NCI-H510A (cell line): ENCODE measurements at regions not wholly inside any gene's neighbourhood (a gene's known extent, or its start where the extent isn't known, plus 50 kb on each side); places are given as distances from the start of the nearest gene placed in this dataset.

Source experiments
- DNase-seq: peaks from one replicate; lab custom pipeline; 2025; lab: John Stamatoyannopoulos, UW

GRCh38 chr3:150090006-150090405 lies 119.3 kb upstream of the PFN2 start:
- DNase-seq: no peak

GRCh38 chr3:150084128-150084527 lies 113.4 kb upstream of the PFN2 start:
- no peak for DNase-seq

- DNase-seq: no peak
Measured at GRCh38 chr3:150083655-150084042, 113.0 kb upstream of the PFN2 start.

- no peak for DNase-seq
Measured at GRCh38 chr3:150082898-150083654, 112.4 kb upstream of the PFN2 start.

- no peak for DNase-seq
Measured at GRCh38 chr3:150081084-150081483, 110.4 kb upstream of the PFN2 start.

GRCh38 chr3:150080058-150080730 lies 109.5 kb upstream of the PFN2 start:
- no peak for DNase-seq

GRCh38 chr3:150079029-150079739 lies 108.5 kb upstream of the PFN2 start:
- peak; percentile 16 for DNase-seq

- no peak for DNase-seq
Measured at GRCh38 chr3:150077581-150078247, 107.0 kb upstream of the PFN2 start.

GRCh38 chr3:150077107-150077506 lies 106.4 kb upstream of the PFN2 start:
- no peak for DNase-seq

GRCh38 chr3:150076443-150076842 lies 105.7 kb upstream of the PFN2 start:
- DNase-seq: no peak

GRCh38 chr3:150075417-150075865 lies 104.7 kb upstream of the PFN2 start:
- DNase-seq: no peak

- no peak for DNase-seq
Measured at GRCh38 chr3:150074697-150075416, 104.2 kb upstream of the PFN2 start.

- no peak for DNase-seq
Measured at GRCh38 chr3:150074277-150074676, 103.6 kb upstream of the PFN2 start.

GRCh38 chr3:150073513-150073912 lies 102.8 kb upstream of the PFN2 start:
- DNase-seq: no peak

GRCh38 chr3:150073031-150073430 lies 102.3 kb upstream of the PFN2 start:
- no peak for DNase-seq

GRCh38 chr3:150072576-150072975 lies 101.9 kb upstream of the PFN2 start:
- no peak for DNase-seq

GRCh38 chr3:150070271-150070670 lies 99.6 kb upstream of the PFN2 start:
- DNase-seq: no peak

GRCh38 chr3:150069633-150070032 lies 98.9 kb upstream of the PFN2 start:
- no peak for DNase-seq

- DNase-seq: no peak
Measured at GRCh38 chr3:150069154-150069527, 98.4 kb upstream of the PFN2 start.

- DNase-seq: no peak
Measured at GRCh38 chr3:150068440-150069153, 97.9 kb upstream of the PFN2 start.

GRCh38 chr3:150067561-150067960 lies 96.9 kb upstream of the PFN2 start:
- no peak for DNase-seq
